GM21737 (cell line): ENCODE measurements at regions not wholly inside any gene's neighbourhood (a gene's known extent, or its start where the extent isn't known, plus 50 kb on each side); places are given as distances from the start of the nearest gene placed in this dataset.
"Not testable (repeated sequence)": the region's sequence is repeated elsewhere in the genome, so short reads cannot be mapped to it uniquely, and the experiment has no call there.

Source experiments
- ATAC-seq: cut with Tn5 transposase; IDR thresholded peaks from one replicate; pipeline ENCODE4 v1.9.1; 2021; ENCODE audit warnings: mild to moderate bottlenecking, moderate library complexity; ENCODE audit not compliant: unreplicated experiment

- ATAC-seq = no peak
These were observed 205.0 kb upstream of the RPL34 start for GRCh38 chr4:108415389-108415788.

DNA sequence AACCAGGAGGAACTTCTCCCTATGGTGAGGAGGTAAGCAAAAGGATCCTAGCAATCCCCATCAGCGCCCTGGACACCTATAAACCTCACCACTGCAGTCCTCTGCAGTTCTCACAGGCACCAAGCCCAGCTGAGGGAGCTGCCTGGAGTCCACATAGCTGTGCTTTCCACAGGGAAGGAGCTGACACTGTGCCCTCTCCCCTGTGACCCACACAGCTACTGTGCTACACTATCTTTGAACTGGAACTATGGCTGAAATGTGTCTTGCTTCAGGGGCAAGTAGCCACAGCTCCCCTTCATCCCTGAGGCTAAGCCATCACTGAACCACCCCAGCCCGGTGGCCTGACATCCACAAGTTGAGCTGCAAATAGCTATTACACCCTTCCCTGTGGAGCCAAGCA, 208.5 kb upstream of the RPL34 start:
- ATAC-seq = no peak

DNA sequence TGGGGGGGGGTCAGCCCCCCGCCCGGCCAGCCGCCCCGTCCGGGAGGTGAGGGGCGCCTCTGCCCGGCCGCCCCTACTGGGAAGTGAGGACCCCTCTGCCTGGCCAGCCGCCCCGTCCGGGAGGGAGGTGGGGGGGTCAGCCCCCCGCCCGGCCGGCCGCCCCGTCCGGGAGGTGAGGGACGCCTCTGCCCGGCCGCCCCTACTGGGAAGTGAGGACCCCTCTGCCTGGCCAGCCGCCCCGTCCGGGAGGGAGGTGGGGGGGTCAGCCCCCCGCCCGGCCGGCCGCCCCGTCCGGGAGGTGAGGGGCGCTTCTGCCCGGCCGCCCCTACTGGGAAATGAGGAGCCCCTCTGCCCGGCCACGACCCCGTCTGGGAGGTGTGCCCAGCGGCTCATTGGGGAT, 210.7 kb upstream of the RPL34 start:
- ATAC-seq = not testable (repeated sequence)

DNA sequence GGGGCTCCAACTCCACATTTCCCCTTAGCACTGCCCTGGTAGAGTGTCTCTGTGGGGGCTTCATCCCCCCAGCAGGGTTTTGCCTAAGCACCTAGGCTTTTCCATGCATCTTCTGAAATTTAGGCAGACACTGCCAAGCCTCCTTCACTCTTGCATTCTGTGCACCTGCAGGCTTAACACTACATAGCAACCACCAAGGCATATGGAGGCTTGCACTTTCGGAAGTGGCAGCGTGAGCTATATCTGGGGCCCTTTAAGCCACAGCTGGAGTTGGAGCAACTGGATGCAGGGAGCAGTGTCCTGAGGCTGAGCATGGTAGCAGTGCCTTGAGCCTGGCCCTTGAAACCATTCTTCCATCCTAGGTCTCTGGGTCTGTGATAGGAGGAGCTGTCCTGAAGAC, 214.8 kb upstream of the RPL34 start:
- ATAC-seq = no peak

- no peak for ATAC-seq
These were observed 220.1 kb upstream of the RPL34 start for GRCh38 chr4:108400309-108400708.

DNA sequence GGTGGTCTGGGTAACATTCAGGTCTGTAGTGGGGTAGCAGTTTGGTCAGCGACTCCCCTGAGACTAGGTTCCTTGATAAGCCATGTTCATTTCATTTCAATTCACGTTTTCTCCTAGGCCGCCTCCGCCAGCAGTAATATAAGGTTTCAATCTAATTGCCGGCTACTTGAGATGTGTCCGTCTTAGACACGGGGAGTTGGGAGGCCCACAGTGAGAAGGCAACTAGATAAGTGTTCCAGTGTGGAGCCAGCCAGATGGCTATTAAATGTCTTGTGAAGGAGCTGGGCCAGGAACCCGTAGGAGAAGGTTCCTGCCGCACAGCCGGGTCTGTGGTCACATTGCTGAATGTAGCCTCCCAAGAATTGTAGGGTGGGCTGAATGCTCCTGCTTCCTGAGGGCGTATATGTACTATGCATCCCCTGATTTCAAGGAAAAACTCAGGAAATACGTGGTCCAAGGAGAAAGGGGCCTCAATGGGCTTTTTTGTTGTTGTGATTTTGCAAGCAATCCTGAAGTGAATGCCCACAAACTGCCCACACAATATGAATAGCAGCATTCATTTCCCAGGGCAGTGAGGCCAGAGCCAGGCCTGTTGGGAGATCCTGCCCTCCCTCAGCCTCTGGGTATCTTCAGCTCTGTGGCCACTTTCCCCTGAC, 220.6 kb upstream of the RPL34 start:
- ATAC-seq = no peak

GRCh38 chr4:108398836-108399235, 221.5 kb upstream of the RPL34 start:
- no peak for ATAC-seq

GRCh38 chr4:108398316-108398715, 222.1 kb upstream of the RPL34 start:
- no peak for ATAC-seq

DNA sequence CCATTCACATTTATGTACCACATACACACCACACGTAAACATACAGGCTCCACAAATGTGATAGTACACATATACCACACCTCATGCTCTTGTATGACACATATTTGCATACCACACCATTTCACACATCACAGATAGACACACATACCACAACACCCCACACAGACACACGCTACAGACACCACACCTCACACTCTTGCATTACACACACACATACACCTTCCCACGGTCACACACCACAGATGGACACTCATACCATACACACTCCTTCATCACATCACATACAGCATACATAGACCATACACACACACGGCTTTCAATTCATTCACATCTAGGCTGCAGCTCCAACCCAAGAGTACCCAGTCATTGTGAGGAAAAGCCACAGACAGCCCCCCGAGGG, 222.5 kb upstream of the RPL34 start:
- ATAC-seq = no peak

GRCh38 chr4:108396900-108397497, 223.4 kb upstream of the RPL34 start:
- ATAC-seq = no peak

DNA sequence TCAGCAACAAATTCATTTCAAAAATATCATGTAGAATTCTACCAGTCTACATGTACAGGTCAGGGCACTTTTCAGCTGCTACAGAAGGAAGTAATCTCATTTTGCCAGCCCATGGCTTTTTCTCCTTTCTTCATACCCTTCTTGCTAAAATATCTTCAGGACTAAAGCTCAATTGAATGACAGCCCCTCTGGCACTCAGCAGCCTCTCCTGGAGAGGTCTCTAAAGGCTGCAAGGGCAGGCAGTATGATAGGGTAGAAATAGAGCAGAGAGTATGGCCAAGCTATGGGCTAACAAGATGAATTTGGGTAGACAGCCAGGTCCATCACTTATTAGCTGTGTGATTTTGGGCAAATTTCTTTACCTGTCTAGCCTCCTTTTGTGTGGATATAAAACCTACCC, 224.6 kb upstream of the RPL34 start:
- ATAC-seq = no peak

DNA sequence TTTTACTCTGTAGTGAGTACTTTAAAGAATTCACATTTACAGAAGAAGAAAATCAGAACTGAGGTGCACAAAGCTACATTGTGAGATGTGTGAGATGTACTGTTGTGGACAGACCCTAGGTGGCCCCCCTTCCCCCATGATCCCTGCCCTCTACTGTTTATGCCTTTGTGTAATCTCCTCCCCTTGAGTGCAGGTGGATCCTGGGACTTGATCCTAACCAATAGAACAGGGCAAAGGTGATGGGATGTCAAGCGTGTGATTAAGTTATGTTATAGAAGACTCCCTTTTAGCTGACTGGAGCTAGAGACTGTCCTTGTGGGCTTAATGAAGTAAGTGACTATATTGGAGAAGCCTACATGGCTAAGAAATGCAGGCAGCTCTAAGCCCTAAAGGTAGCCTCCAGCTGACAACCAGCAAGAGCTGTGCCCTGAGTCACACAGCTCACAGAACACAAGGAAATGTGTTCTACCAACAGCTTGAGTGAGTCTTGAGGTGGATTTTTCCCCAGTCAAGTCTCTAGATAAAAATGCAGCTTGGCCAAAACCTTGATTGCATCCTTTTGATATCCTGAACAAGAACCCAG, 225.2 kb upstream of the LEF1 start:
- ATAC-seq = no peak

- ATAC-seq = no peak
These were observed 223.1 kb upstream of the LEF1 start for GRCh38 chr4:108391701-108392455.

DNA sequence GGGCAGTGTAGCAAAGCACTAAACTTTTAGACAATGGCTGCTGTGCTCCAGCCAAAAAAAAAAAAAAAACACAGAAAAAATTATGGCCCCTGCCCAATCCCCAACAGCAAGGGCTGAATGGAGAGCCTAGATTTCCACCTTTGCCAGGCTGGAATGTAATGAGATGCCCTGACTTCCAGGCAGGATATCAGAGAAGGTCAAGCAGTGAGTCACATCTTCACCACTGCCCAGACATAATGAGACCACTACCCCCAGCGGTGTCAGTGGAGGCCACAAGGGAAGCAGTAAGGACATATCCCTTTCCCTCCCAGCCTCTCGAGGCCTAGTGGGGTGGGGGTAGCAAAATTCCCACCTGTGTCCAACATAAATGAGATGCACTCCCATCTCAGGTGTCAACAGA, 216.3 kb upstream of the LEF1 start:
- ATAC-seq = no peak

GRCh38 chr4:108384544-108384943, 215.8 kb upstream of the LEF1 start:
- ATAC-seq = no peak

DNA sequence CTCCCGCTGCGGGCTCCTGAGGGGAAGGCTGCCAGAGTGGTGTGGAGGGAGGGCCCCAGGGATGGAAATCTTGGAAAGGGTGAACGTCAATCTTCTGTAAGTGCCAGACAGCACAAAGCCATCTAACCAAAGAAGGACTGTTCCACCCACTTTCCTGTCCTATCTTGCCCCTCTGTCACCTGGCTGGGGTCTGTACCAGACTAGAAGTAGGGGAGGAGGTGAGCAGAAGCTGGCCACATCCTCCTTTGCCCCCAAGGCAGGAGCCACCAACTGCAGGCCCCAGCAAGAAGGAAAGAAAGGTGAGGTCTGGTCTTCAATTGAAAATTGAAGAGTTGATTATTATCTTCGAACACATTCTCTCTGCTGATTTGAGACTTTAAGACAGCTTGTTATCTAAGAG, 214.4 kb upstream of the LEF1 start:
- ATAC-seq = no peak

DNA sequence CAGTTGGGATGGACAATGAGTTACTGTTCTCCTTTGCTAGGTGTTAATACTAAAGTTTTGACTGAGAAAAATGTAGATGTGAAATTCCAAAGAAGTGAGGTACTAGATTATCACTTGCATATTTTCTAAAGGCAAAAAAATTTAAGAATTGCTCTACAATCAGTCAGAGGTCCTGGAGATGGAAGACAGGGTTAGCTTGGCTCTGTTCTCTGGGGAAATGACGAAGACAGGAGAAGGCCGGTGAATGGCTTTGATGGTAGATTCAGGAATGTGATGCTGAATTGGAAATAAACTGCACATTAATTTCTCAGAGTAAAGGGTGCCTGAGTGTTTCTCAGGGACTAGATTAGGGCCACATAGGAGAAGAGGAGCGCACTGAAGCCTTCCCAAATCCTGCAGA, 214.0 kb upstream of the LEF1 start:
- ATAC-seq = no peak

DNA sequence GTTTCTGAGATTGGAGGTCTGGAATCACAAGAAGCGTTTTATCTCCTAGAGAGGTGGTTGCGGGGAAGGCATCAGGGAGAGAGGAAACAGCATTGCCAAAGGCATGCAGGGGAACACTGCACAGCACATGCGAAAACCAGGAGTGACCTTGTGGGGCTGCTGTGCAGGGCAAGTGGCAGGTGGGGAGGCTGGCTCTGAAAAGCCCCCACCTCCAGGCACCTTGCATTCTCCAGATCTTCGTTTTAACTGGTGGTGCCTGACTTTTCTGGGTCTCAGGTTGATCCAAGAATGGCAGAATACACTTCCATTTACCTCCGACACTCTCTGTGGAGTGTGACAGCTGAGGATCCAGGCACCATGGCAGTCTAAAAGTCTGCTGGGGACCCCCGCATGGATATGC, 209.4 kb upstream of the LEF1 start:
- ATAC-seq = no peak

DNA sequence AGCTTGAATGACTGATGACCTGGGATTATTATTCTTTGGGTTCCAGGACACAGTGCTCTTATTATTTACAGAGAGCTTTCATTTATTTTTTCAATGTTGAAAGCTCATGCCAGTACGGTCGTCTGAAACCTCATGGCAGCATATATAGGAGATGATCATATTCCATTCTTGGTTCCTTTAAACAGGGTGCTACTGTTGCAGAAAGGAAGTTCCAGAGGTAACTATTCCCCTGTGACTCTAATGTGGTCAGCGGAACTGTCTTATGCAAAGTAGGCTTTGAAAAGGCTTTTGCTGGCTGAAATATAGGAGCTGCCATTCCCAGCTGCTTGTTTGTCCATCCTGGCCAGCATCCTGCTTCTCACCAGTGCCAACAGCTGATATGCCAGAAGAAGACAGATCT, 208.3 kb upstream of the LEF1 start:
- ATAC-seq = no peak

DNA sequence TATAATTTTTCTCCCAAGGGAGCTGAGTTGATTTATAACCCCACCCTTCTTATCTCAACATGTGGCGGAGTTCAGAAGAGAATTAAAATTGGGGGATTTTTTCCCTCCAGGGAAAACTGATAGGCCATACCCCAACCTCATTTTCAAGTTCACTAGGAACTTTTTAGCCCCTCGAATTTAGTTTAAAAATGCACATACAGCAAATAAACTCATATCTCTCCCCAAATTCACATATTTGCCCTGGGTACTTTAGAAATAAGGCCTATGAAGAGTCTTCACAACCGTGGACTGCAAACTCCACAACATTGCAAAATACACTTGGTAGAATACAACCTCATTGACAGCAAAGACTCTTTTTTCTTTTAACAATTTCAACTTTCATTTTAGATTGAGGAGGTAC, 206.7 kb upstream of the LEF1 start:
- ATAC-seq = no peak

GRCh38 chr4:108372681-108373080, 203.9 kb upstream of the LEF1 start:
- ATAC-seq = no peak

DNA sequence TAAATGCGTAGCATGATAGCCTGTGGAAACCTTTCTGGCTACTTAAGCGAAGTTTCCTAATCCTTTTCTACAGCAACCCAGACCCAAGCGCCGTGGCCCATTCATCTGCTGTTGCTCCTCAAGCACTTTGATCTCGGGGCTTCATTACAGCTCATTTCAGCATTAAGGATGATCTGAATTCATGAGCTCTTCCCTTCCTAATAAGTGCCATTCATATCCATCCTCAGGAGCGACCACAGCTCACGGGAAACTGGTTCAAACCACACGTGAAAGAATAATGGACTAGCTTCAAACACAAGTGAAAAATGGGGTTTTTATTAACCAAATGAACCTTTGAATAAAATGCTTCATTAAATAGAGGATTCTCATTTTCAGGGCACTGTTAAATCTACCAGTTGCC, 202.6 kb upstream of the LEF1 start:
- ATAC-seq = no peak
